H9 (cell line): ENCODE measurements at regions not wholly inside any gene's neighbourhood (a gene's known extent, or its start where the extent isn't known, plus 50 kb on each side); places are given as distances from the start of the nearest gene placed in this dataset.

Experiments
- DNase-seq: peaks from one replicate; pipeline ENCODE4 v3.0.0-alpha.2; 2017
- H2AFZ ChIP-seq: one replicate; pipeline ENCODE4 v1.6.1; 2013; ENCODE audit warnings: mild to moderate bottlenecking, low read length, control low read depth, moderate library complexity
- H2AK5ac ChIP-seq: 2 replicates; pipeline ENCODE4 v1.6.1; 2013; ENCODE audit warnings: low read length, control low read depth, mixed read lengths; ENCODE audit not compliant: insufficient read length
- H2BK120ac ChIP-seq: one replicate; pipeline ENCODE4 v1.6.1; 2013; ENCODE audit warnings: low read depth, mild to moderate bottlenecking, low read length, control low read depth, inconsistent platforms; ENCODE audit not compliant: poor library complexity, severe bottlenecking
- H2BK12ac ChIP-seq: 2 replicates; pipeline ENCODE4 v1.6.1; 2013; ENCODE audit warnings: low read length, control low read depth, mixed read lengths, low read depth; ENCODE audit not compliant: insufficient read length
- H2BK15ac ChIP-seq: 2 replicates; pipeline ENCODE4 v1.6.1; 2013; ENCODE audit warnings: low read depth, low read length, control low read depth
- H2BK20ac ChIP-seq: one replicate; pipeline ENCODE4 v1.6.1; 2013; ENCODE audit warnings: low read depth, mild to moderate bottlenecking, low read length, control low read depth, inconsistent platforms; ENCODE audit not compliant: poor library complexity, severe bottlenecking
- H2BK5ac ChIP-seq: 2 replicates; pipeline ENCODE4 v1.6.1; 2013; ENCODE audit warnings: low read length, control low read depth, mixed read lengths; ENCODE audit not compliant: insufficient read length
- H3K14ac ChIP-seq: 2 replicates; pipeline ENCODE4 v1.6.1; 2013; ENCODE audit warnings: low read length, control low read depth; ENCODE audit not compliant: insufficient read depth
- H3K18ac ChIP-seq: 2 replicates; pipeline ENCODE4 v1.6.1; 2013; ENCODE audit warnings: low read depth, mild to moderate bottlenecking, mixed read lengths, low read length, control low read depth; ENCODE audit not compliant: insufficient read length
- H3K23ac ChIP-seq: 2 replicates; pipeline ENCODE4 v1.6.1; 2013; ENCODE audit warnings: low read length, control low read depth, mixed read lengths, low read depth; ENCODE audit not compliant: insufficient read length
- H3K23me2 ChIP-seq: 2 replicates; pipeline ENCODE4 v1.6.1; 2013; ENCODE audit warnings: low read depth, mild to moderate bottlenecking, mixed read lengths, low read length, control low read depth; ENCODE audit not compliant: insufficient read length, poor library complexity, severe bottlenecking
- H3K27ac ChIP-seq: 2 replicates; pipeline ENCODE4 v1.5.1; 2013; ENCODE audit warnings: low read length, control low read depth, mixed read lengths, low read depth; ENCODE audit not compliant: insufficient read length
- H3K27me3 ChIP-seq: 2 replicates; pipeline ENCODE4 v1.6.1; 2013; ENCODE audit warnings: low read length, control low read depth, inconsistent platforms; ENCODE audit not compliant: insufficient read depth
- H3K4ac ChIP-seq: 2 replicates; pipeline ENCODE4 v1.6.1; 2013; ENCODE audit warnings: low read depth, mild to moderate bottlenecking, control low read depth, inconsistent platforms, low read length, moderate library complexity
- H3K4me1 ChIP-seq: 2 replicates; pipeline ENCODE4 v1.6.1; 2013; ENCODE audit warnings: low read length, control low read depth, inconsistent platforms; ENCODE audit not compliant: insufficient read depth
- H3K4me2 ChIP-seq: 2 replicates; pipeline ENCODE4 v1.6.1; 2013; ENCODE audit warnings: low read length, control low read depth, mixed read lengths; ENCODE audit not compliant: insufficient read length, insufficient read depth
- H3K56ac ChIP-seq: 2 replicates; pipeline ENCODE4 v1.6.1; 2013; ENCODE audit warnings: low read depth, mild to moderate bottlenecking, mixed read lengths, low read length, control low read depth; ENCODE audit not compliant: insufficient read length
- H3K79me1 ChIP-seq: 2 replicates; pipeline ENCODE4 v1.6.1; 2013; ENCODE audit warnings: low read depth, mild to moderate bottlenecking, moderate library complexity, low read length, control low read depth, inconsistent platforms; ENCODE audit not compliant: insufficient read depth, poor library complexity, severe bottlenecking
- H3K79me2 ChIP-seq: 2 replicates; pipeline ENCODE4 v1.6.1; 2013; ENCODE audit warnings: low read length, control low read depth, inconsistent platforms; ENCODE audit not compliant: insufficient read depth
- H3K9ac ChIP-seq: 2 replicates; pipeline ENCODE4 v1.6.1; 2013; ENCODE audit warnings: low read length, control low read depth, mixed read lengths; ENCODE audit not compliant: insufficient read length; ENCODE audit errors: extremely low read depth
- H3K9me3 ChIP-seq: one replicate; pipeline ENCODE4 v1.6.1; 2013; ENCODE audit warnings: low read depth, low read length, inconsistent platforms; ENCODE audit not compliant: control insufficient read depth
- H3T11ph ChIP-seq: one replicate; pipeline ENCODE4 v1.6.1; 2013; ENCODE audit warnings: mild to moderate bottlenecking, low read length, control low read depth, inconsistent platforms
- H4K20me1 ChIP-seq: one replicate; pipeline ENCODE4 v1.6.1; 2013; ENCODE audit not compliant: control insufficient read depth, insufficient read length, insufficient read depth
- H4K5ac ChIP-seq: 2 replicates; pipeline ENCODE4 v1.6.1; 2013; ENCODE audit warnings: low read depth, mild to moderate bottlenecking, mixed read lengths, low read length, control low read depth; ENCODE audit not compliant: insufficient read length
- H4K8ac ChIP-seq: replicated peaks from 2 replicates; pipeline ENCODE4 v1.6.1; 2013; ENCODE audit warnings: low read length, control low read depth, mixed read lengths, low read depth; ENCODE audit not compliant: insufficient read length
- H4K91ac ChIP-seq: 2 replicates; pipeline ENCODE4 v1.6.1; 2013; ENCODE audit warnings: low read depth, mild to moderate bottlenecking, moderate library complexity, mixed read lengths, low read length, control low read depth; ENCODE audit not compliant: insufficient read length
- H3K27ac Mint-ChIP-seq, 3 experiments: 2 replicates in 2 of 3; 3 replicates in 1 of 3; pipeline ENCODE4 v1.8.0; 2020 to 2021; ENCODE audit warnings: mixed read lengths in 3 of 3, mild to moderate bottlenecking in 1 of 3, moderate library complexity in 1 of 3
- H3K27me3 Mint-ChIP-seq: 2 replicates; pipeline ENCODE4 v1.8.0; 2021; ENCODE audit warnings: low read depth, mild to moderate bottlenecking, moderate library complexity, mixed read lengths
- H3K36me3 Mint-ChIP-seq, 3 experiments: 2 replicates in 2 of 3; 3 replicates in 1 of 3; pipeline ENCODE4 v1.8.0; 2020 to 2021; ENCODE audit warnings: low read depth in 3 of 3, mixed read lengths in 3 of 3; ENCODE audit not compliant: insufficient read depth in 1 of 3
- H3K4me1 Mint-ChIP-seq, 2 experiments: 2 replicates each; pipeline ENCODE4 v1.8.0; 2020; ENCODE audit warnings: mixed read lengths in 2 of 2
- H3K4me3 Mint-ChIP-seq, 2 experiments: 2 replicates in 1 of 2; 3 replicates in 1 of 2; pipeline ENCODE4 v1.8.0; 2020 to 2021; ENCODE audit warnings: mild to moderate bottlenecking in 2 of 2, mixed read lengths in 2 of 2, moderate library complexity in 1 of 2
- H3K9me3 Mint-ChIP-seq, 2 experiments: 2 replicates in 1 of 2; 3 replicates in 1 of 2; pipeline ENCODE4 v1.8.0; 2020; ENCODE audit warnings: mild to moderate bottlenecking in 2 of 2, mixed read lengths in 2 of 2, moderate library complexity in 1 of 2
- WGBS: extraction: QIAGEN DNeasy Blood & Tissue Kit; methylation state at CpG from one replicate; pipeline ENCODE4 v1.1.7; 2013; ENCODE audit warnings: missing lambda C conversion rate, low lambda C conversion rate, mixed read lengths; ENCODE audit not compliant: insufficient read length; ENCODE audit errors: extremely low coverage; 5-methylcytosine and 5-hydroxymethylcytosine counted together
- TF ChIP-seq, protein P1 (sequence below): fragments of 200-600 bp; sonication (generic); conservative IDR thresholded peaks from 3 replicates; pipeline ENCODE4 v1.8.0; 2021; ENCODE audit warnings: antibody characterized with exemption, mild to moderate bottlenecking

- Histone ChIP-seq H3K9me3 (no peaks in the 10 kb centered on the region), H3K27ac (no peak overlapping the region), H2BK120ac (no peak overlapping the region), H3K79me1 (no peaks in the 10 kb centered on the region), H3K23ac (no peak overlapping the region), H2BK12ac (no peak overlapping the region), H3T11ph (no peak overlapping the region), H2AFZ (no peak overlapping the region), H3K14ac (no peak overlapping the region), H3K9ac (no peak overlapping the region), H3K4ac (no peak overlapping the region), H3K4me2 (no peak overlapping the region), H4K8ac (no peak overlapping the region), H4K20me1 (no peaks in the 10 kb centered on the region), H4K5ac (no peak overlapping the region), H3K23me2 (no peaks in the 10 kb centered on the region), H3K4me1 (no peaks in the 10 kb centered on the region), H3K27me3 (no peaks in the 10 kb centered on the region), H2BK15ac (no peak overlapping the region), H3K79me2 (no peaks in the 10 kb centered on the region), H2BK20ac (no peak overlapping the region), H2AK5ac (no peak overlapping the region), H3K18ac (no peak overlapping the region), H3K56ac (no peak overlapping the region), H2BK5ac (no peak overlapping the region), H4K91ac (no peak overlapping the region)
- Mint-ChIP-seq H3K36me3 (no peaks in the 10 kb centered on the region), H3K9me3 (no peaks in the 10 kb centered on the region), H3K27ac (no peak overlapping the region), H3K4me1 (peaks cover 3% of the 10 kb centered on the region in 2 experiments; a peak in 3 of 4 replicates), H3K4me3 (no peak overlapping the region), H3K27me3 (0 out of 2 replicates have a peak, but pooled peaks cover 1% of the 10 kb centered on the region)
- TF ChIP-seq, protein P1, sequence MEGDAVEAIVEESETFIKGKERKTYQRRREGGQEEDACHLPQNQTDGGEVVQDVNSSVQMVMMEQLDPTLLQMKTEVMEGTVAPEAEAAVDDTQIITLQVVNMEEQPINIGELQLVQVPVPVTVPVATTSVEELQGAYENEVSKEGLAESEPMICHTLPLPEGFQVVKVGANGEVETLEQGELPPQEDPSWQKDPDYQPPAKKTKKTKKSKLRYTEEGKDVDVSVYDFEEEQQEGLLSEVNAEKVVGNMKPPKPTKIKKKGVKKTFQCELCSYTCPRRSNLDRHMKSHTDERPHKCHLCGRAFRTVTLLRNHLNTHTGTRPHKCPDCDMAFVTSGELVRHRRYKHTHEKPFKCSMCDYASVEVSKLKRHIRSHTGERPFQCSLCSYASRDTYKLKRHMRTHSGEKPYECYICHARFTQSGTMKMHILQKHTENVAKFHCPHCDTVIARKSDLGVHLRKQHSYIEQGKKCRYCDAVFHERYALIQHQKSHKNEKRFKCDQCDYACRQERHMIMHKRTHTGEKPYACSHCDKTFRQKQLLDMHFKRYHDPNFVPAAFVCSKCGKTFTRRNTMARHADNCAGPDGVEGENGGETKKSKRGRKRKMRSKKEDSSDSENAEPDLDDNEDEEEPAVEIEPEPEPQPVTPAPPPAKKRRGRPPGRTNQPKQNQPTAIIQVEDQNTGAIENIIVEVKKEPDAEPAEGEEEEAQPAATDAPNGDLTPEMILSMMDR = peak; percentile 18; the same call in 1 of the 3 replicates
- DNase-seq = no peak
- no CpG with 5 or more reads among the region's 1 CpG for WGBS
These were observed 403.8 kb downstream of the DAD1 start for GRCh38 chr14:22185191-22185590.
